ENCODE measurements at regions not wholly inside any gene's neighbourhood (a gene's known extent, or its start where the extent isn't known, plus 50 kb on each side); places are given as distances from the start of the nearest gene placed in this dataset.
"Not testable (repeated sequence)": the region's sequence is repeated elsewhere in the genome, so short reads cannot be mapped to it uniquely, and the experiment has no call there.

GRCh38 chr11:44382656-44383240, 72.8 kb upstream of the ALX4 start:
- H3K4me3 ChIP-seq (replicated peaks; ENCODE audit: low read depth, low read length): no peak overlapping the region
- TF ChIP-seq, protein P1, sequence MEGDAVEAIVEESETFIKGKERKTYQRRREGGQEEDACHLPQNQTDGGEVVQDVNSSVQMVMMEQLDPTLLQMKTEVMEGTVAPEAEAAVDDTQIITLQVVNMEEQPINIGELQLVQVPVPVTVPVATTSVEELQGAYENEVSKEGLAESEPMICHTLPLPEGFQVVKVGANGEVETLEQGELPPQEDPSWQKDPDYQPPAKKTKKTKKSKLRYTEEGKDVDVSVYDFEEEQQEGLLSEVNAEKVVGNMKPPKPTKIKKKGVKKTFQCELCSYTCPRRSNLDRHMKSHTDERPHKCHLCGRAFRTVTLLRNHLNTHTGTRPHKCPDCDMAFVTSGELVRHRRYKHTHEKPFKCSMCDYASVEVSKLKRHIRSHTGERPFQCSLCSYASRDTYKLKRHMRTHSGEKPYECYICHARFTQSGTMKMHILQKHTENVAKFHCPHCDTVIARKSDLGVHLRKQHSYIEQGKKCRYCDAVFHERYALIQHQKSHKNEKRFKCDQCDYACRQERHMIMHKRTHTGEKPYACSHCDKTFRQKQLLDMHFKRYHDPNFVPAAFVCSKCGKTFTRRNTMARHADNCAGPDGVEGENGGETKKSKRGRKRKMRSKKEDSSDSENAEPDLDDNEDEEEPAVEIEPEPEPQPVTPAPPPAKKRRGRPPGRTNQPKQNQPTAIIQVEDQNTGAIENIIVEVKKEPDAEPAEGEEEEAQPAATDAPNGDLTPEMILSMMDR (IDR thresholded peaks at IDR 0.05; ENCODE audit: low read depth, low read length, missing control alignments): no peak

GRCh38 chr11:44383246-44383645, 73.3 kb upstream of the ALX4 start:
- no peak for DNase-seq (ENCODE audit: extremely low read depth, low read depth)
- TF ChIP-seq, protein P1 (IDR thresholded peaks at IDR 0.05; ENCODE audit: low read depth, low read length, missing control alignments): no peak
- no peak overlapping the region for H3K4me3 ChIP-seq (replicated peaks; ENCODE audit: low read depth, low read length)

More at GRCh38 chr11:44382656-44383240, 72.8 kb upstream of the ALX4 start:
- no peak for DNase-seq (ENCODE audit: extremely low read depth, low read depth)

DNA sequence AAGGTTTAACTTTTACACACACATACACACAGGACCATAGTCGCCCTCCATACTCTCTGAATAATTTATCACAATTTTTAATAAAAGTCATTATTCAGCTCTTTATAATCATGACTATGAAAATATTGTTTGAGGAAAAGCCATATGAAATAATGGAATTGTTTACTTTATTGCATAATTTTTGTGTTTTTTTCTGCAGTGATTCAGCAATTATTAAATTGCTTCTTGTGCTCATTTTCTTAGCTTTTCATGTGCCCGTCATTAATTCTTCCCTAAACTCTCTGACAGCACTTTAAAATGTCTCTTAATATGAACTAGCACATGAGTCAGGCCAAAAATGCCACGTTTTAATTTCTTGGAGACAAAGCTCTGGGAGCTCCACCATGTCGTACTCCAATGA, 77.5 kb upstream of the ALX4 start:
- H3K4me3 ChIP-seq (replicated peaks; ENCODE audit: low read depth, low read length): no peak overlapping the region
- no peak for DNase-seq (ENCODE audit: extremely low read depth, low read depth)
- TF ChIP-seq, protein P1 (IDR thresholded peaks at IDR 0.05; ENCODE audit: low read depth, low read length, missing control alignments): no peak

GRCh38 chr11:44387825-44388224, 77.9 kb upstream of the ALX4 start:
- H3K4me3 ChIP-seq (replicated peaks; ENCODE audit: low read depth, low read length): no peak overlapping the region
- TF ChIP-seq, protein P1 (IDR thresholded peaks at IDR 0.05; ENCODE audit: low read depth, low read length, missing control alignments): no peak
- DNase-seq (ENCODE audit: extremely low read depth, low read depth): no peak

DNA sequence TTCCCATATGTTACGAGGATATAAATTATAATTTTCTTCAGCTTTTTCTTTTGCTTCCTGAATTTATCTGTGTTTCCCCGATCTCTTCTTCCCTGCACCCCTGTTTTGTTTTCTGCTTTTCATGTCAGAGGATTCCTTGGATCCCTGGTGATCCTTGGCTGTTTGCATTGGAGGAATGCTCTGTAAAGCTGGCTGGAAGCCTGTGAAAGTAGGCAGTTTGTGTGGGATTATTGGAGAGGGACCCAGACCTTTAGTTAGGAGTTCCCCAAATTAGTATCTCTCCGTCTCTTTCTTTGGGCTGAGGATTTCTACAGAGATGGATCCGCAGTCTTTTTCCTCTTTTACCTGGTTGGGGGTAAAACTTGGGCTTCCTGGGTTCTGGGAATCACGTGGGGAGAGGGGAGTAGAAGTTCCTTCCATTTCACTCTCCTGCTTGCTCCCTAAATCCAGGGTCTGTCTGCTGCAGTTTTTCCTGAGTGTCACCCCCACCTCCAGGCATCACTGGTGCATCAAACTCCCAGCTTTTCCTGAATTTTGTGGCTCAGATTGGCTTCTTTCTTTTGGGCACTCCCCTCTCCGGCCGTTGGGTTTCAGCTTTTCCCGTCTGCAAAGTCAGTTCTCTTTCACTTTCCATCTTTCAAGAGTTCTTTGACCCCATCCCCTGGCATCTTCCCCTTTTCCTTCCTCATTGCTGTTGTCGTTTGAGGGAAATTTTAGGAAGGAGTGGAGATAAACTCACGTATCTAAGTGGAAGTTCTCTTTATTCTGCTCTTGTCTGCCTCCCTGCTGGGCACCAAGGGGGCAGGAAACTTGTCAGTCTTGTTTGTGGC, 79.1 kb upstream of the ALX4 start:
- TF ChIP-seq, protein P1 (IDR thresholded peaks at IDR 0.05; ENCODE audit: low read depth, low read length, missing control alignments): no peak
- no peak for DNase-seq (ENCODE audit: extremely low read depth, low read depth)
- H3K4me3 ChIP-seq (replicated peaks; ENCODE audit: low read depth, low read length): no peak overlapping the region

- no peak for DNase-seq (ENCODE audit: extremely low read depth, low read depth)
- no peak overlapping the region for H3K4me3 ChIP-seq (replicated peaks; ENCODE audit: low read depth, low read length)
- TF ChIP-seq, protein P1 (IDR thresholded peaks at IDR 0.05; ENCODE audit: low read depth, low read length, missing control alignments): no peak
These were observed 80.1 kb upstream of the ALX4 start for GRCh38 chr11:44389963-44390605.

GRCh38 chr11:44391004-44391403, 81.1 kb upstream of the ALX4 start:
- DNase-seq (ENCODE audit: extremely low read depth, low read depth); H3K4me3 ChIP-seq (replicated peaks; ENCODE audit: low read depth, low read length): not testable (repeated sequence)

GRCh38 chr11:44396746-44397145, 86.8 kb upstream of the ALX4 start:
- DNase-seq (ENCODE audit: extremely low read depth, low read depth); H3K4me3 ChIP-seq (replicated peaks; ENCODE audit: low read depth, low read length): not testable (repeated sequence)
